Tibial nerve (tissue), 4 donors: ENCODE measurements at regions not wholly inside any gene's neighbourhood (a gene's known extent, or its start where the extent isn't known, plus 50 kb on each side); places are given as distances from the start of the nearest gene placed in this dataset.
A peak's percentile ranks its signal among the peaks of the same experiment; 100 is the strongest.

Experiments
- DNase-seq, 2 donors: peaks; one replicate each; pipeline ENCODE4 v3.0.0-alpha.2; 2019; ENCODE audit warnings: low spot score in 2 of 2
- H3K27ac ChIP-seq, 4 donors: fragments of 200-600 bp; sonication (generic) in 3 of 4; one replicate each; pipeline ENCODE4 v1.5.1; 2017 to 2019; ENCODE audit warnings: mild to moderate bottlenecking in 1 of 4
- H3K27me3 ChIP-seq, 2 donors: fragments of 200-600 bp; sonication (generic) in 1 of 2; one replicate each; pipeline versions ENCODE4 v1.5.1 to v1.6.0; 2017 to 2019
- H3K36me3 ChIP-seq, 3 donors: fragments of 200-600 bp; sonication (generic); one replicate each; pipeline ENCODE4 v1.5.1; 2018 to 2019
- H3K4me1 ChIP-seq, 4 donors: fragments of 200-600 bp; sonication (generic) in 3 of 4; one replicate each; pipeline ENCODE4 v1.5.1; 2017 to 2019
- H3K4me3 ChIP-seq, 4 donors: fragments of 200-600 bp; sonication (generic) in 3 of 4; one replicate each; pipeline ENCODE4 v1.5.1; 2017 to 2019; ENCODE audit warnings: mild to moderate bottlenecking in 1 of 4, moderate library complexity in 1 of 4
- H3K9me3 ChIP-seq, 4 donors: fragments of 200-600 bp; sonication (generic) in 3 of 4; one replicate each; pipeline ENCODE4 v1.5.1; 2017 to 2019
- CTCF ChIP-seq, 5 experiments: fragments of 200-600 bp in 3 of 5; fragments of 450-650 bp in 2 of 5; sonication (generic) in 3 of 5; IDR thresholded peaks; one replicate each; pipeline ENCODE4 v1.5.1; 2016 to 2019; ENCODE audit warnings: antibody characterized with exemption in 5 of 5, mild to moderate bottlenecking in 3 of 5, moderate library complexity in 2 of 5
- EP300 ChIP-seq, 2 donors: sonication (generic); formaldehyde crosslinking; IDR thresholded peaks; one replicate each; pipeline ENCODE4 v1.6.1; 2017; ENCODE audit warnings: antibody characterized with exemption in 2 of 2, mild to moderate bottlenecking in 1 of 2
- POLR2A ChIP-seq, 2 donors: fragments of 450-650 bp; IDR thresholded peaks; one replicate each; pipeline ENCODE4 v1.6.1; 2017; ENCODE audit warnings: antibody characterized with exemption in 2 of 2, mild to moderate bottlenecking in 2 of 2, moderate library complexity in 2 of 2
- WGBS, 2 donors: methylation state at CpG; one replicate each; pipeline ENCODE4 v1.1.5; 2018; 5-methylcytosine and 5-hydroxymethylcytosine counted together

- H3K27ac ChIP-seq = no peak overlapping the region
- WGBS, 2 donors = 85 to 86% methylated on average over 2 of the region's 2 CpGs
- TF ChIP-seq POLR2A (IDR thresholded peaks at IDR 0.05) = no peak
- TF ChIP-seq CTCF (IDR thresholded peaks at IDR 0.05) = no peak
- no peak for TF ChIP-seq EP300 (IDR thresholded peaks at IDR 0.05)
- no peak for DNase-seq
- H3K4me1 ChIP-seq = peaks cover 0 to 7% (median 0%) of the 10 kb centered on the region in 4 donors
- H3K27me3 ChIP-seq = no peaks in the 10 kb centered on the region
- no peak overlapping the region for H3K4me3 ChIP-seq
- H3K9me3 ChIP-seq = peaks cover 0 to 4% (median 0%) of the 10 kb centered on the region in 4 donors
- no peaks in the 10 kb centered on the region for H3K36me3 ChIP-seq
Observed at GRCh38 chr9:86449246-86449645, 95.0 kb upstream of the TUT7 start.

- Histone ChIP-seq H3K4me1 (no peaks in the 10 kb centered on the region), H3K36me3 (no peaks in the 10 kb centered on the region), H3K27me3 (no peaks in the 10 kb centered on the region), H3K27ac (no peak overlapping the region), H3K9me3 (no peaks in the 10 kb centered on the region), H3K4me3 (no peak overlapping the region)
- TF ChIP-seq CTCF (IDR thresholded peaks at IDR 0.05) (no peak), EP300 (IDR thresholded peaks at IDR 0.05) (no peak), POLR2A (IDR thresholded peaks at IDR 0.05) (no peak)
- WGBS, 2 donors = 93 to 94% methylated on average over 1 of the region's 1 CpG
- DNase-seq = no peak
Observed at GRCh38 chr9:86445671-86446070, 91.5 kb upstream of the TUT7 start.

GRCh38 chr9:86443992-86444391 lies 89.8 kb upstream of the TUT7 start:
- Histone ChIP-seq H3K9me3 (no peaks in the 10 kb centered on the region), H3K4me3 (no peak overlapping the region), H3K27me3 (no peaks in the 10 kb centered on the region), H3K4me1 (no peaks in the 10 kb centered on the region), H3K27ac (no peak overlapping the region), H3K36me3 (no peaks in the 10 kb centered on the region)
- DNase-seq = no peak
- no peak for TF ChIP-seq CTCF (IDR thresholded peaks at IDR 0.05)
- no peak for TF ChIP-seq EP300 (IDR thresholded peaks at IDR 0.05)
- 73 to 85% methylated on average over 3 of the region's 3 CpGs for WGBS, 2 donors

- H3K4me1 ChIP-seq = peaks cover 0 to 5% (median 0%) of the 10 kb centered on the region in 4 donors
- 52 to 56% methylated on average over 9 of the region's 9 CpGs for WGBS, 2 donors
- H3K4me3 ChIP-seq = no peak overlapping the region
- H3K27me3 ChIP-seq = no peaks in the 10 kb centered on the region
- TF ChIP-seq EP300 (IDR thresholded peaks at IDR 0.05) (peak in 1 of 2 donors; percentile 51), CTCF (IDR thresholded peaks at IDR 0.05) (peak; percentile 42 to 77 (median 58)), POLR2A (IDR thresholded peaks at IDR 0.05) (no peak)
- peak overlapping the region in 2 of 4 donors; percentile 8 to 58 for H3K27ac ChIP-seq
- H3K36me3 ChIP-seq = no peaks in the 10 kb centered on the region
- H3K9me3 ChIP-seq = peaks cover 0 to 5% (median 0%) of the 10 kb centered on the region in 4 donors
- peak in 1 of 2 donors; percentile 65 for DNase-seq
Observed at GRCh38 chr9:86434039-86434726, 80.0 kb upstream of the TUT7 start.

GRCh38 chr9:86424251-86424891 lies 70.2 kb upstream of the TUT7 start:
- Histone ChIP-seq H3K36me3 (no peaks in the 10 kb centered on the region), H3K4me3 (no peak overlapping the region), H3K27me3 (no peaks in the 10 kb centered on the region), H3K9me3 (no peaks in the 10 kb centered on the region), H3K27ac (no peak overlapping the region), H3K4me1 (no peaks in the 10 kb centered on the region)
- TF ChIP-seq POLR2A (IDR thresholded peaks at IDR 0.05) (no peak), CTCF (IDR thresholded peaks at IDR 0.05) (no peak), EP300 (IDR thresholded peaks at IDR 0.05) (no peak)
- DNase-seq = no peak
- 33 to 58% methylated on average over 9 to 10 of the region's 10 CpGs for WGBS, 2 donors
